SU-DHL-6 (cell line): ENCODE measurements at regions not wholly inside any gene's neighbourhood (a gene's known extent, or its start where the extent isn't known, plus 50 kb on each side); places are given as distances from the start of the nearest gene placed in this dataset.

ENCODE experiments used
- EZH2phosphoT487 ChIP-seq: fragments of 200-600 bp; sonication (generic), shearing (Covaris generic); conservative IDR thresholded peaks from 2 replicates; pipeline ENCODE4 v1.6.1; 2018; ENCODE audit warnings: mild to moderate bottlenecking, antibody characterized with exemption, low read length, moderate library complexity, mixed read lengths
- TF ChIP-seq, protein P1 (sequence below): fragments of 200-600 bp; sonication (generic); IDR thresholded peaks from one replicate; pipeline ENCODE4 v1.5.1; 2017; ENCODE audit warnings: antibody characterized with exemption, mild to moderate bottlenecking, low read length, moderate library complexity; ENCODE audit not compliant: insufficient read depth, poor library complexity, severe bottlenecking

DNA sequence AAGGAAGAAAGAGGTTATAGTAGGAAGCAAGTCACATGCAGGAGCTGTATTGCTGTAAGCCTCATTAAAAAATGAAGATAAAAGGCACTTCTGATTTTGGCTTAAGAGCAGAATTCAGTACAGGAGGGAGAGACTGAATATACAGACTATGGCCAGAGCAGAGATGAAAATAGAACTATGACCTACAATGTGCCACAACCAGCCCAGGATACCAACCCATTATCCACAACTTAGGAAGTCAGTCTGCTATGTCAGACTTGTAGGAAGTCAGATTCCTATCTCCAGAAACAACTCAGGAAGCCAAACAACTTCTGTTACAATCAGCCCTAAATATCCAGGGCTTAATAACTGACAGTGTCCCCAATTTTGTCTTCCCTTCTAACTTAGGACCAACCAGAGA is 156.2 kb upstream of the ANKH start:
- TF ChIP-seq, protein P1, sequence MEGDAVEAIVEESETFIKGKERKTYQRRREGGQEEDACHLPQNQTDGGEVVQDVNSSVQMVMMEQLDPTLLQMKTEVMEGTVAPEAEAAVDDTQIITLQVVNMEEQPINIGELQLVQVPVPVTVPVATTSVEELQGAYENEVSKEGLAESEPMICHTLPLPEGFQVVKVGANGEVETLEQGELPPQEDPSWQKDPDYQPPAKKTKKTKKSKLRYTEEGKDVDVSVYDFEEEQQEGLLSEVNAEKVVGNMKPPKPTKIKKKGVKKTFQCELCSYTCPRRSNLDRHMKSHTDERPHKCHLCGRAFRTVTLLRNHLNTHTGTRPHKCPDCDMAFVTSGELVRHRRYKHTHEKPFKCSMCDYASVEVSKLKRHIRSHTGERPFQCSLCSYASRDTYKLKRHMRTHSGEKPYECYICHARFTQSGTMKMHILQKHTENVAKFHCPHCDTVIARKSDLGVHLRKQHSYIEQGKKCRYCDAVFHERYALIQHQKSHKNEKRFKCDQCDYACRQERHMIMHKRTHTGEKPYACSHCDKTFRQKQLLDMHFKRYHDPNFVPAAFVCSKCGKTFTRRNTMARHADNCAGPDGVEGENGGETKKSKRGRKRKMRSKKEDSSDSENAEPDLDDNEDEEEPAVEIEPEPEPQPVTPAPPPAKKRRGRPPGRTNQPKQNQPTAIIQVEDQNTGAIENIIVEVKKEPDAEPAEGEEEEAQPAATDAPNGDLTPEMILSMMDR, result no peak
- TF ChIP-seq EZH2phosphoT487, result no peak
